ENCODE measurements at regions not wholly inside any gene's neighbourhood (a gene's known extent, or its start where the extent isn't known, plus 50 kb on each side); places are given as distances from the start of the nearest gene placed in this dataset.

DNA sequence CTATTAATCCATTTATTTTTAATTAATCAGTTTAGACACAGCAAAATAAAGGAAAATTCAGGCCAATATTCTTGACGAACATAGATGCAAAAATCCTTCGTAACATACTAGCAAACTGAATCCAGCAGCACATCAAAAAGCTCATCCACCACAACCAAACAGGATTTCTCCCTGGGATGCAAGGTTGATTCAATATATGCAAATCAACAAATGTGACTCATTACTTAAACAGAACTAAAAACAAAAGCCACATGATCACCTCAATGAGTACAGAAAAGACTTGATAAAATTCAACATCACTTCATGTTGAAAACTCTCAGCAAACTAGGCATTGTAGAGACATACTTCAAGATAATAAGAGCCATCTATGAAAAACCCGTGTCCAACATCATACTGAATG lies 364.1 kb upstream of the THBS1 start:
- TF ChIP-seq, protein P1, sequence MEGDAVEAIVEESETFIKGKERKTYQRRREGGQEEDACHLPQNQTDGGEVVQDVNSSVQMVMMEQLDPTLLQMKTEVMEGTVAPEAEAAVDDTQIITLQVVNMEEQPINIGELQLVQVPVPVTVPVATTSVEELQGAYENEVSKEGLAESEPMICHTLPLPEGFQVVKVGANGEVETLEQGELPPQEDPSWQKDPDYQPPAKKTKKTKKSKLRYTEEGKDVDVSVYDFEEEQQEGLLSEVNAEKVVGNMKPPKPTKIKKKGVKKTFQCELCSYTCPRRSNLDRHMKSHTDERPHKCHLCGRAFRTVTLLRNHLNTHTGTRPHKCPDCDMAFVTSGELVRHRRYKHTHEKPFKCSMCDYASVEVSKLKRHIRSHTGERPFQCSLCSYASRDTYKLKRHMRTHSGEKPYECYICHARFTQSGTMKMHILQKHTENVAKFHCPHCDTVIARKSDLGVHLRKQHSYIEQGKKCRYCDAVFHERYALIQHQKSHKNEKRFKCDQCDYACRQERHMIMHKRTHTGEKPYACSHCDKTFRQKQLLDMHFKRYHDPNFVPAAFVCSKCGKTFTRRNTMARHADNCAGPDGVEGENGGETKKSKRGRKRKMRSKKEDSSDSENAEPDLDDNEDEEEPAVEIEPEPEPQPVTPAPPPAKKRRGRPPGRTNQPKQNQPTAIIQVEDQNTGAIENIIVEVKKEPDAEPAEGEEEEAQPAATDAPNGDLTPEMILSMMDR (conservative IDR thresholded peaks at IDR 0.05; ENCODE audit: low read depth, low read length), result no peak
- TF ChIP-seq EZH2 (IDR thresholded peaks at IDR 0.05; ENCODE audit: borderline replicate concordance, low read depth, low read length, poor library complexity, severe bottlenecking), result no peak
